SK-N-SH (cell line): ENCODE measurements at regions not wholly inside any gene's neighbourhood (a gene's known extent, or its start where the extent isn't known, plus 50 kb on each side); places are given as distances from the start of the nearest gene placed in this dataset.

Experiments
- CTCF ChIA-PET: fragments of 300-600, 350-600 bp; formaldehyde crosslinking; extraction: SDS; loops from one replicate; lab custom pipeline; 2021; lab: Yijun Ruan, JAX
- POLR2A ChIA-PET: fragments of 350-600 bp; sonication (Branson Sonifier 250); formaldehyde crosslinking; extraction: SDS; loops from one replicate; lab custom pipeline; 2020; ENCODE audit warnings: antibody characterized with exemption, inconsistent platforms; lab: Yijun Ruan, JAX
- DNase-seq: peaks from one replicate; pipeline ENCODE4 v3.0.0; 2012
- H2AFZ ChIP-seq: fragments of 200-600 bp; sonication (generic); 2 replicates; pipeline ENCODE4 v1.8.1; 2016; ENCODE audit warnings: antibody characterized with exemption, mild to moderate bottlenecking, low read depth
- H3F3A ChIP-seq: fragments of 200-600 bp; sonication (generic); replicated peaks from 2 replicates; pipeline ENCODE3; 2016; ENCODE audit warnings: antibody characterized with exemption, mild to moderate bottlenecking; ENCODE audit not compliant: insufficient read depth
- H3K27ac ChIP-seq, 2 experiments: fragments of 200-500 bp in 1 of 2; fragments of 200-600 bp in 1 of 2; sonication (Bioruptor generic) in 1 of 2; sonication (generic), shearing (Covaris generic) in 1 of 2; 2 replicates each; pipeline versions ENCODE4 v1.5.1 to v1.6.1; 2014 to 2016; ENCODE audit warnings: low read depth in 2 of 2, inconsistent platforms in 1 of 2, low read length in 1 of 2, mild to moderate bottlenecking in 1 of 2, mixed read lengths in 1 of 2
- H3K27me3 ChIP-seq: fragments of 200-600 bp; sonication (generic), shearing (Covaris generic); 2 replicates; pipeline ENCODE4 v1.6.1; 2016; ENCODE audit warnings: mixed run types; ENCODE audit not compliant: insufficient read depth
- H3K36me3 ChIP-seq, 2 experiments: fragments of 200-500 bp in 1 of 2; fragments of 200-600 bp in 1 of 2; sonication (Bioruptor generic) in 1 of 2; sonication (generic) in 1 of 2; replicated peaks in 1 of 2; 2 replicates each; pipeline versions ENCODE3 to v1.5.1; 2014 to 2016; ENCODE audit warnings: low read length in 1 of 2, mild to moderate bottlenecking in 1 of 2; ENCODE audit not compliant: insufficient read depth in 2 of 2, control insufficient read depth in 1 of 2
- H3K4me1 ChIP-seq, 2 experiments: fragments of 200-500 bp in 1 of 2; fragments of 200-600 bp in 1 of 2; sonication (Bioruptor generic) in 1 of 2; sonication (generic), shearing (Covaris generic) in 1 of 2; 2 replicates each; pipeline versions ENCODE4 v1.5.1 to v1.6.1; 2014 to 2016; ENCODE audit warnings: low read depth in 1 of 2, low read length in 1 of 2, mixed run types in 1 of 2; ENCODE audit not compliant: insufficient read depth in 2 of 2, control insufficient read depth in 1 of 2
- H3K4me2 ChIP-seq: fragments of 200-600 bp; sonication (generic), shearing (Covaris generic); 2 replicates; pipeline ENCODE4 v1.6.1; 2017; ENCODE audit warnings: mixed run types
- H3K4me3 ChIP-seq, 2 experiments: fragments of 200-500 bp in 1 of 2; fragments of 200-600 bp in 1 of 2; sonication (Bioruptor generic) in 1 of 2; sonication (generic), shearing (Covaris generic) in 1 of 2; 2 replicates each; pipeline versions ENCODE4 v1.5.1 to v1.8.1; 2014 to 2016; ENCODE audit warnings: low read depth in 2 of 2, inconsistent platforms in 1 of 2, low read length in 1 of 2, mild to moderate bottlenecking in 1 of 2, mixed read lengths in 1 of 2, moderate library complexity in 1 of 2
- H3K79me2 ChIP-seq: fragments of 200-600 bp; sonication (generic); 2 replicates; pipeline ENCODE4 v1.8.1; 2017; ENCODE audit warnings: mild to moderate bottlenecking; ENCODE audit not compliant: insufficient read depth
- H3K9ac ChIP-seq: fragments of 200-600 bp; sonication (generic); 2 replicates; pipeline ENCODE4 v1.6.1; 2017; ENCODE audit warnings: mixed run types
- H3K9me2 ChIP-seq: fragments of 200-600 bp; sonication (generic); 2 replicates; pipeline ENCODE4 v1.6.1; 2017; ENCODE audit warnings: mixed run types
- H3K9me3 ChIP-seq: fragments of 200-600 bp; sonication (generic); 2 replicates; pipeline ENCODE4 v1.6.1; 2017; ENCODE audit warnings: mixed run types, mild to moderate bottlenecking, moderate library complexity
- H4K20me1 ChIP-seq: fragments of 200-600 bp; sonication (generic); 2 replicates; pipeline ENCODE4 v1.6.1; 2017; ENCODE audit warnings: mild to moderate bottlenecking, mixed run types; ENCODE audit not compliant: insufficient read depth
- CHD2 ChIP-seq: fragments of 150-350 bp; IDR thresholded peaks from 2 replicates; pipeline ENCODE4 v1.6.1; 2018; ENCODE audit warnings: low read length; ENCODE audit not compliant: partially characterized antibody
- CTCF ChIP-seq: fragments of 200-600 bp; sonication (generic); IDR thresholded peaks from 2 replicates; pipeline ENCODE4 v1.6.1; 2017; ENCODE audit warnings: antibody characterized with exemption, mild to moderate bottlenecking, moderate library complexity
- GABPA ChIP-seq: IDR thresholded peaks from 2 replicates; pipeline ENCODE4 v1.4.0; 2012; ENCODE audit warnings: low read depth, mild to moderate bottlenecking
- IRF3 ChIP-seq: fragments of 150-350 bp; IDR thresholded peaks from 2 replicates; pipeline ENCODE4 v1.6.1; 2016; ENCODE audit warnings: mild to moderate bottlenecking, low read depth, low read length
- JUND ChIP-seq: IDR thresholded peaks from 2 replicates; pipeline ENCODE4 v1.4.0; 2012
- MEF2A ChIP-seq: IDR thresholded peaks from 2 replicates; pipeline ENCODE4 v1.4.0; 2012; ENCODE audit warnings: low read depth, borderline replicate concordance
- NRF1 ChIP-seq: IDR thresholded peaks from 2 replicates; pipeline ENCODE4 v1.6.1; 2012; ENCODE audit warnings: low read depth, mild to moderate bottlenecking, low read length
- RCOR1 ChIP-seq: fragments of 150-350 bp; IDR thresholded peaks from 2 replicates; pipeline ENCODE4 v1.6.1; 2017; ENCODE audit warnings: antibody characterized with exemption, low read length
- RFX5 ChIP-seq: IDR thresholded peaks from 2 replicates; pipeline ENCODE4 v1.6.1; 2012; ENCODE audit warnings: mild to moderate bottlenecking, improper control_type of control experiment, low read length
- RXRA ChIP-seq: IDR thresholded peaks from 2 replicates; pipeline ENCODE4 v1.4.0; 2012; ENCODE audit warnings: low read depth, mild to moderate bottlenecking, borderline replicate concordance
- SMC3 ChIP-seq: IDR thresholded peaks from 2 replicates; pipeline ENCODE4 v1.6.1; 2012; ENCODE audit warnings: low read depth, low read length, improper control_type of control experiment
- USF1 ChIP-seq: IDR thresholded peaks from 2 replicates; pipeline ENCODE4 v1.4.0; 2012; ENCODE audit warnings: low read depth, borderline replicate concordance
- YY1 ChIP-seq: IDR thresholded peaks from 2 replicates; pipeline ENCODE4 v1.4.0; 2012; ENCODE audit warnings: low read depth, mild to moderate bottlenecking
- WGBS: methylation state at CpG from one replicate; pipeline ENCODE4 v1.1.6; 2017; ENCODE audit warnings: low lambda C conversion rate; 5-methylcytosine and 5-hydroxymethylcytosine counted together
- TF ChIP-seq, protein P1 (sequence below): IDR thresholded peaks from 2 replicates; pipeline ENCODE4 v1.4.0; 2012; ENCODE audit warnings: low read depth
- TF ChIP-seq, protein P2 (sequence below): IDR thresholded peaks from 2 replicates; pipeline ENCODE4 v1.6.1; 2012; ENCODE audit warnings: mild to moderate bottlenecking, low read depth, low read length, moderate library complexity
- TF ChIP-seq, protein P3 (sequence below): fragments of 150-350 bp; IDR thresholded peaks from 2 replicates; pipeline ENCODE4 v1.6.1; 2017; ENCODE audit warnings: antibody characterized with exemption, low read length, low read depth, borderline replicate concordance

- Histone ChIP-seq H3K36me3 (no peaks in the 10 kb centered on the region), H4K20me1 (no peaks in the 10 kb centered on the region), H3K4me1 (no peaks in the 10 kb centered on the region), H2AFZ (no peak overlapping the region), H3K4me2 (no peak overlapping the region), H3K79me2 (no peaks in the 10 kb centered on the region), H3K9me3 (no peaks in the 10 kb centered on the region), H3K27ac (no peak overlapping the region), H3K4me3 (no peak overlapping the region), H3F3A (no peaks in the 10 kb centered on the region), H3K9ac (no peak overlapping the region), H3K9me2 (no peaks in the 10 kb centered on the region), H3K27me3 (peaks cover 23% of the 10 kb centered on the region)
- ChIA-PET POLR2A (no interaction called here), CTCF (interaction anchor here (1.2 to 1.8 kb wide), 4 partner anchors 24 to 456 kb away, joined by 3 to 5 read pairs (median 3); no protein-coding TSS in a partner anchor)
- DNase-seq: no peak
- TF ChIP-seq MEF2A (no peak), CTCF (no peak), JUND (no peak), NRF1 (no peak), YY1 (no peak), RFX5 (no peak), CHD2 (no peak), IRF3 (no peak), USF1 (no peak), RCOR1 (no peak), SMC3 (no peak), GABPA (no peak), RXRA (no peak)
- TF ChIP-seq, protein P1, sequence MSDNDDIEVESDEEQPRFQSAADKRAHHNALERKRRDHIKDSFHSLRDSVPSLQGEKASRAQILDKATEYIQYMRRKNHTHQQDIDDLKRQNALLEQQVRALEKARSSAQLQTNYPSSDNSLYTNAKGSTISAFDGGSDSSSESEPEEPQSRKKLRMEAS: no peak
- TF ChIP-seq, protein P2, sequence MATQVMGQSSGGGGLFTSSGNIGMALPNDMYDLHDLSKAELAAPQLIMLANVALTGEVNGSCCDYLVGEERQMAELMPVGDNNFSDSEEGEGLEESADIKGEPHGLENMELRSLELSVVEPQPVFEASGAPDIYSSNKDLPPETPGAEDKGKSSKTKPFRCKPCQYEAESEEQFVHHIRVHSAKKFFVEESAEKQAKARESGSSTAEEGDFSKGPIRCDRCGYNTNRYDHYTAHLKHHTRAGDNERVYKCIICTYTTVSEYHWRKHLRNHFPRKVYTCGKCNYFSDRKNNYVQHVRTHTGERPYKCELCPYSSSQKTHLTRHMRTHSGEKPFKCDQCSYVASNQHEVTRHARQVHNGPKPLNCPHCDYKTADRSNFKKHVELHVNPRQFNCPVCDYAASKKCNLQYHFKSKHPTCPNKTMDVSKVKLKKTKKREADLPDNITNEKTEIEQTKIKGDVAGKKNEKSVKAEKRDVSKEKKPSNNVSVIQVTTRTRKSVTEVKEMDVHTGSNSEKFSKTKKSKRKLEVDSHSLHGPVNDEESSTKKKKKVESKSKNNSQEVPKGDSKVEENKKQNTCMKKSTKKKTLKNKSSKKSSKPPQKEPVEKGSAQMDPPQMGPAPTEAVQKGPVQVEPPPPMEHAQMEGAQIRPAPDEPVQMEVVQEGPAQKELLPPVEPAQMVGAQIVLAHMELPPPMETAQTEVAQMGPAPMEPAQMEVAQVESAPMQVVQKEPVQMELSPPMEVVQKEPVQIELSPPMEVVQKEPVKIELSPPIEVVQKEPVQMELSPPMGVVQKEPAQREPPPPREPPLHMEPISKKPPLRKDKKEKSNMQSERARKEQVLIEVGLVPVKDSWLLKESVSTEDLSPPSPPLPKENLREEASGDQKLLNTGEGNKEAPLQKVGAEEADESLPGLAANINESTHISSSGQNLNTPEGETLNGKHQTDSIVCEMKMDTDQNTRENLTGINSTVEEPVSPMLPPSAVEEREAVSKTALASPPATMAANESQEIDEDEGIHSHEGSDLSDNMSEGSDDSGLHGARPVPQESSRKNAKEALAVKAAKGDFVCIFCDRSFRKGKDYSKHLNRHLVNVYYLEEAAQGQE: no peak
- TF ChIP-seq, protein P3, sequence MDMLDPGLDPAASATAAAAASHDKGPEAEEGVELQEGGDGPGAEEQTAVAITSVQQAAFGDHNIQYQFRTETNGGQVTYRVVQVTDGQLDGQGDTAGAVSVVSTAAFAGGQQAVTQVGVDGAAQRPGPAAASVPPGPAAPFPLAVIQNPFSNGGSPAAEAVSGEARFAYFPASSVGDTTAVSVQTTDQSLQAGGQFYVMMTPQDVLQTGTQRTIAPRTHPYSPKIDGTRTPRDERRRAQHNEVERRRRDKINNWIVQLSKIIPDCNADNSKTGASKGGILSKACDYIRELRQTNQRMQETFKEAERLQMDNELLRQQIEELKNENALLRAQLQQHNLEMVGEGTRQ: no peak
- 3% methylated on average over 1 of the region's 1 CpG for WGBS
Observed at GRCh38 chr7:18162657-18163056, 135.0 kb upstream of the PRPS1L1 start.
